RWPE1 (cell line): ENCODE measurements at regions not wholly inside any gene's neighbourhood (a gene's known extent, or its start where the extent isn't known, plus 50 kb on each side); places are given as distances from the start of the nearest gene placed in this dataset.

Experiments
- CTCF ChIA-PET: fragments of 350-600 bp; sonication (Branson Sonifier 250); formaldehyde crosslinking; extraction: SDS; loops from one replicate; lab custom pipeline; 2021; lab: Yijun Ruan, JAX
- POLR2A ChIA-PET: fragments of 400-600 bp; formaldehyde crosslinking; extraction: SDS; loops from one replicate; lab custom pipeline; 2020; ENCODE audit warnings: antibody characterized with exemption; ENCODE audit not compliant: low non-redundant PET; lab: Yijun Ruan, JAX
- DNase-seq: peaks from one replicate; pipeline ENCODE4 v3.0.0; 2012; ENCODE audit warnings: low spot score
- H3K27ac ChIP-seq: fragments of 450-650 bp; 2 replicates; pipeline ENCODE4 v1.5.1; 2017
- TF ChIP-seq, protein P1 (sequence below): fragments of 450-650 bp; conservative IDR thresholded peaks from 2 replicates; pipeline ENCODE4 v1.5.1; 2017; ENCODE audit warnings: low read depth, mild to moderate bottlenecking

DNA sequence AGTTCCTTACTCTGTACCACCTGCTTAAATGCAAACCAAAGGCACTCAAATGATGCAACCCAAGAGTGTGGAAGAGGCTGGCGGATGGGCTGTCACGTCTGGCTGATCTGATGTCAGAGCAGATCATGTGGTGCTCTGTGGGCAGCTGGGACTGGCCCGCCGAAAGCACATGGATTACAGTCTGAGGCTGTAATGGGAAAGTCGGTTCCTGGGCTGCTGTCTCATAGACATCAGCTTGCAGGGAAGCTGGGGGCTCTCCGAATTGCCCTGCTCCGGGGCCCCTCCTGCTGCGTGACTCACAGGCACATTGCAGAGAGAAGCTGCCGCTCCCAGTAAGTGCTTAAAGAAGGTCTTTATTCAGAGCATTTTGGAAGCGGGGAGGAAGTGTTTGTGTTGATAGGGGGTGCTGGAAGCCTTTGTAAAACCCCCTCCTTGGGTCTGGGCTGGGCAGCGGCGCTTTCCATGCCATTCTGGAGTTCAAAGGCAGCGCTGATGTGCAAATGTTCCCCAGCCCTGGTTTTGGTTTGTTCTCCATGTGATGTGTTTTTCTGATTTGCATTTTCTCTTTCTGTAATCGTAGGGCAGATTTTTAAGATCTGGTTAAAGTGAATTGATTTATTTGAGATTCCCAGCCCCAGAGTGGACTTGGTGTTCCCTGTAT, 181.1 kb downstream of the LARP7 start:
- ChIA-PET POLR2A (no interaction called here), CTCF (interaction anchor here (1.0 to 1.4 kb wide), 2 partner anchors 55 to 120 kb away, joined by 3 to 5 read pairs; no protein-coding TSS in a partner anchor)
- peak; percentile 62 for DNase-seq
- no peak overlapping the region for H3K27ac ChIP-seq
- TF ChIP-seq, protein P1, sequence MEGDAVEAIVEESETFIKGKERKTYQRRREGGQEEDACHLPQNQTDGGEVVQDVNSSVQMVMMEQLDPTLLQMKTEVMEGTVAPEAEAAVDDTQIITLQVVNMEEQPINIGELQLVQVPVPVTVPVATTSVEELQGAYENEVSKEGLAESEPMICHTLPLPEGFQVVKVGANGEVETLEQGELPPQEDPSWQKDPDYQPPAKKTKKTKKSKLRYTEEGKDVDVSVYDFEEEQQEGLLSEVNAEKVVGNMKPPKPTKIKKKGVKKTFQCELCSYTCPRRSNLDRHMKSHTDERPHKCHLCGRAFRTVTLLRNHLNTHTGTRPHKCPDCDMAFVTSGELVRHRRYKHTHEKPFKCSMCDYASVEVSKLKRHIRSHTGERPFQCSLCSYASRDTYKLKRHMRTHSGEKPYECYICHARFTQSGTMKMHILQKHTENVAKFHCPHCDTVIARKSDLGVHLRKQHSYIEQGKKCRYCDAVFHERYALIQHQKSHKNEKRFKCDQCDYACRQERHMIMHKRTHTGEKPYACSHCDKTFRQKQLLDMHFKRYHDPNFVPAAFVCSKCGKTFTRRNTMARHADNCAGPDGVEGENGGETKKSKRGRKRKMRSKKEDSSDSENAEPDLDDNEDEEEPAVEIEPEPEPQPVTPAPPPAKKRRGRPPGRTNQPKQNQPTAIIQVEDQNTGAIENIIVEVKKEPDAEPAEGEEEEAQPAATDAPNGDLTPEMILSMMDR: no peak

DNA sequence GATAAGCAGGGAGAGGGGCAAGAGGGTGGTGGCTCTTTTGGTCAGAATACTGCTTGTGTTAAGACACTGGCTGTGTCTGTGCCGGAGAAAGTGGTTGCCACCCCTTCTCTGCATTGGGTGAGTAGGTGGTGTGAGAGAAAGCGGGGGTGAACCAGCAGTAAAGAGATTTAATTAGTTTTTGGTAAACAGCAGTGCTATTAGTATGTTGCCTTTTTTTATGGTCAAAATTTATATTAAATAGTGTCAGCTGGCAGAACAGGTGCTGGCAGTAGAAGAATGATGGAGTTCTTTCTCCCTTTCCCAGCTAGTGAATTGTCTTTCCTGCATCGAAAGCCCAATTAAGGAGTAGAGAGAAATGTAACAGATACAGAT, 181.6 kb downstream of the LARP7 start:
- POLR2A ChIA-PET: no interaction called here

DNA sequence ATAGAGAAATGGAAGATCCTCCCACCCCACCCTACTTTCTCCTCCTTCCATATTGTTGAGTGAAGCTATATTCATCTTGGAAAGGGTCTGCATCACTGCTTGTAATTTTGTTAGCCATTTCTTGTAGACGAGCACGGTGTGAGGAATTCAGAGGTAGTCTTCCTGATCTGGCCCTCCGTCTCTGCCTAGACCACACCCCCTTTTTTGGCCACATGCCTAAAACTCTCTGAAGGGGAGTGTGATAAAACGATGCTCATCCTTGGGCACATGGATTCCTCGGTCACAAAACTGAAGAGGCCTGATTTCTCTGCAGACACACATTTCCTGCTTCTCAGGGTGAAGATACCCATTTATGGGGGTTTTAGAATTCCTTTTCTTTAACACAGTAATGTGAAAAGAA, 182.8 kb downstream of the LARP7 start:
- TF ChIP-seq, protein P1: no peak
- no peak for DNase-seq
- CTCF ChIA-PET: no interaction called here
- POLR2A ChIA-PET: no interaction called here
- H3K27ac ChIP-seq: no peak overlapping the region

More for the DNA sequence above, 181.6 kb downstream of the LARP7 start:
- TF ChIP-seq, protein P1: no peak
- CTCF ChIA-PET: interaction anchor here (1.0 to 1.4 kb wide), 2 partner anchors 56 to 120 kb away, joined by 3 to 5 read pairs; no protein-coding TSS in a partner anchor
- no peak for DNase-seq
- no peak overlapping the region for H3K27ac ChIP-seq

DNA sequence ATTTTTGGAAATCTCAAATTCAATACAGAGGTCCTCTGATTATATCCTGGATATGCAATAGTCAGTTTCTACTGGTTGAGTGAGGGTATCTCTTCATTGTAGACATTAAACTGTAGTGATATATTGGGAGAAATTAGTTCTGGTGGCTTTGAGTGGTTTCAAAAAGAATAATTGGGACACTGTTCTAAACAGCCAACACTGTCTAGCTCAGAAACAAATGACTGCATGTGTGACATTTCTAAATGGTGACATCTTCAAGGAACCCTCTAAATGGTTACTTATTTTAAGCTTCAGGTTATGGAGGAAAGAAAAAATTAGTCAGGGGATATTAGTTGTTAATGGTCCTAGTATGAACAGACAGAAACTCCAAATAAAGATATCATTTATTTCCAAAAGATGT, 186.2 kb downstream of the LARP7 start:
- ChIA-PET CTCF (no interaction called here), POLR2A (no interaction called here)
- no peak overlapping the region for H3K27ac ChIP-seq
- TF ChIP-seq, protein P1: no peak
- DNase-seq: no peak

DNA sequence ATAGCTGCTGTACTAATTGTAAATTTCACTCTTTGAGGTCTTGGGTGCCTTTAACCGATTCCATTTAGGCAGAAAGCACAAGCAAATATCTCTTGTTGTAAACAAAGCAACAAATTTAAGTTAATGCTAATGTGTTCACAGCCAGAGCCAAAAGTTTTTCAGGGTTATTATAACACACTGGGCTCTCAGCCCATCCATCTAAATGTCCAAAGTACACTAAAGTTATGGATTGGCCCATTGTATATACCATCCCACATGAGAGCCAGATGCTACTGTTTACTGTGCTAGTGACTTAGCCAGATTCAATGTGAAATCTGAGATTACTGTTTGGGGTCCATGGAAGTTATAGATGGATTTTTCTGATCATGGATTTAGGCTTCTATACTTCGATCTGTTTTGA, 186.7 kb downstream of the LARP7 start:
- ChIA-PET CTCF (no interaction called here), POLR2A (no interaction called here)
- TF ChIP-seq, protein P1: no peak
- no peak for DNase-seq
- no peak overlapping the region for H3K27ac ChIP-seq

DNA sequence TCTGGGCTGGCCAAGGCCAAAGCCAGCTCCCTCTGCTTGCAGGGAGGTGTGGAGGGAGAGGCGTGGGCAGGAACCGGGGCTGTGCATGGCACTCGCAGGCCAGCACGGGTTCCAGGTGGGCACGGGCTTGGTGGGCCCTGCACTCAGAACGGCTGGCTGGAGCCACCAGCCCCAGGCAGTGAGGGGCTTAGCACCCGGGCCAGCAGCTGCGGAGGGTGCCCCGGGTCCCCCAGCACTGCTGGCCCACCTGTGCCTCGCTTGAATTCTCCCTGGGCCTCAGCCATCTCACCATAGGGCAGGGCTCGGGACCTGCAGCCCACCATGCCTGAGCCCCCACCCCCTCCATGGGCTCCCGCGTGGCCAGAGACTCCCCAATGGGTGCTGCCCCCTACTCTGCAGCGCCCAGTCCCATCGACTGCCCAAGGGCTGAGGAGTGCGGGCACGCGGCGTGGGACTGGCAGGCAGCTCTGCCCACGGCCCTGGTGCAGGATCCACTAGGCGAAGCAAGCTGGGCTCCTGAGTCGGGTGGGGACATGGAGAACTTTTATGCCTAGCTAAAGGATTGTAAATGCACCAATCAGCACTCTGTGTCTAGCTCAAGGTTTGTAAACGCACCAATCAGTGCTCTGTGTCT, 193.9 kb downstream of the LARP7 start:
- DNase-seq: no peak
- ChIA-PET CTCF (interaction anchor here (0.5 kb wide), 1 partner anchor 10 kb away, joined by 3 read pairs; no protein-coding TSS in a partner anchor), POLR2A (no interaction called here)
- TF ChIP-seq, protein P1: no peak
- H3K27ac ChIP-seq: no peak overlapping the region
